GM13977 (cell line): ENCODE measurements at regions not wholly inside any gene's neighbourhood (a gene's known extent, or its start where the extent isn't known, plus 50 kb on each side); places are given as distances from the start of the nearest gene placed in this dataset.

Experiments used
- DNase-seq: peaks from one replicate; pipeline ENCODE4 v3.0.0; 2012; ENCODE audit warnings: low spot score
- CTCF ChIP-seq: IDR thresholded peaks from 2 replicates; pipeline ENCODE4 v1.5.1; 2012; ENCODE audit warnings: mild to moderate bottlenecking, control low read depth; ENCODE audit not compliant: insufficient read depth; ENCODE audit errors: extremely low read depth, missing control alignments
- in situ Hi-C: fragments of 300-500 bp; cut with MboI; formaldehyde crosslinking; loops from one replicate; pipeline ENCODE4 v1.12.0; 2022; ENCODE audit warnings: low sequenced_read_pairs, low pct_unique_long_range_greater_than_20kb, mixed read lengths, inconsistent platforms; ENCODE audit not compliant: unreplicated experiment

GRCh38 chr12:124168016-124168786, 126.7 kb upstream of the RFLNA start:
- no peak for TF ChIP-seq CTCF
- in situ Hi-C loops = no loop called here
- DNase-seq = no peak

- in situ Hi-C loops = no loop called here
- no peak for DNase-seq
Observed at GRCh38 chr12:124169577-124170284, 125.2 kb upstream of the RFLNA start.

GRCh38 chr12:124170760-124171159, 124.1 kb upstream of the RFLNA start:
- TF ChIP-seq CTCF = no peak
- in situ Hi-C loops = no loop called here
- no peak for DNase-seq

More at GRCh38 chr12:124169577-124170284, 125.2 kb upstream of the RFLNA start:
- no peak for TF ChIP-seq CTCF

GRCh38 chr12:124171231-124171979, 123.5 kb upstream of the RFLNA start:
- TF ChIP-seq CTCF = no peak
- no peak for DNase-seq

GRCh38 chr12:124172636-124173035, 122.3 kb upstream of the RFLNA start:
- DNase-seq = no peak
- in situ Hi-C loops = no loop called here
- TF ChIP-seq CTCF = no peak

More at GRCh38 chr12:124171231-124171979, 123.5 kb upstream of the RFLNA start:
- in situ Hi-C loops = no loop called here

- in situ Hi-C loops = no loop called here
- no peak for TF ChIP-seq CTCF
- no peak for DNase-seq
Observed at GRCh38 chr12:124173692-124174091, 121.2 kb upstream of the RFLNA start.
